GM21447 (cell line): ENCODE measurements at regions not wholly inside any gene's neighbourhood (a gene's known extent, or its start where the extent isn't known, plus 50 kb on each side); places are given as distances from the start of the nearest gene placed in this dataset.
A peak's percentile ranks its signal among the peaks of the same experiment; 100 is the strongest.

Experiments used
- ATAC-seq: cut with Tn5 transposase; IDR thresholded peaks from one replicate; pipeline ENCODE4 v1.9.1; 2021; ENCODE audit not compliant: unreplicated experiment

DNA sequence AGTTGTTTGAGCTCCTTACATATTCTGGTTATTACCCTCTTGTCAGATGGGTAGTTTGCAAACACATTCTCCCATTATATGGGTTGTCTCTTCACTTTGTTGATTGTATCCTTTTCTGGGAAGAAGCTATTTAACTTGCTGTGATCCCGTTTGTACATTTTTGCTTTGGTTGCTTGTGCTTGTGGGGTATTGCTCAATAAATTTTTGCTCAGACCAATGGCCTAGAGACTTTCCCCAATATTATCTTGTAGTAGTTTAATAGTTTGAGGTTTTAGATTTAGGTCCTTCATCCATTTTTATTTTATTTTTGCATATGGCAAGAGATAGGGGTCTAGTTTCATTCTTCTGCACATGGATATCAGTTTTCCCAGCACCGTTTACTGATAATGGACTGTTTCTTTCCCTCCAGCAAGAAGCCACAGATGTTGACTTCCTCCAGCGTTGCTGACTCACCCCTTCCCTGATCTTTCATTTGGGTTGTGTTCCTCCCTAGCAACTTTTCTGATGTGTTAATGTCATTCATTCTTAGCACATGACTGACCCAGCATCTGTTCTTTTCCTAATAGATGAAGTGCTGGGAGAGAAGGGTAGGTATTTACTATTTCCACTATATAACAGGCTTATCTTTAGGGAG is 166.7 kb upstream of the SGO1 start:
- ATAC-seq: no peak

DNA sequence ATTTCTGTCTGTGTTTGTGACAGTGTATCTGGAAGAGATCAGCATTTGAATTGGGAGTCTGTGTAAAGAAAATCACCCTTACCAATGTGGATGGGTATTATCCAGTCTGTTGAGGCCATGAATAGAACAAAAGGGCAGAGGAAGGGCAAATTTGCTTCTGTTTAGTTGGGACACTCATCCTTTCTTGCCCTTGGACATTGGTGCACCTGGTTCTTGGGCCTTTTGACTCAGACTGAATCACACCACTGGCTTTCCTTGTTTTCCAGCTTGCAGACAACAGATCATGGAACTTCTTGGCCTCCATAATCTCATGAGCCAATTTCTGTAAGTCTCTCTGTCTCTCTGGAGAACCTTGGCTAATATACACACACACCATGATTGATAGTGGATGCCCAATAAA is 164.4 kb upstream of the SGO1 start:
- ATAC-seq: no peak

DNA sequence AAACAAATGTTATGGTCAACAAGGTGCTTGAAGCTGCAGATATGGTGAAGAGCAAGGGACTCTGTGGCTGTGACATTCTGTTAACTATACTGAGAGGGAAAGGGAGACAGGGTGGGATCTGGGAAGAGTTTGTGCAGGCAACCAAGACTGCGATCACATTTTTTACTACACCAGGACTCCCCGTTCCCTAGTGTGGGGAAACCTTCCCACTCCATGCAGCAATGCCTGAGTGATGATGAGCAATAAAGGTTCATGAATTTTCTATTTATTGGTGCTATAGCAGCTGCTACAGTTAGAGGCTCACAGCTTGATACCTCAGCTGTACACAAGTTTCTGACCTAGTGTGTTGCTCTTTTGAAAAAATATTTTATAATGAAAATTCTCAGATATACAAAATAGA is 160.9 kb upstream of the SGO1 start:
- no peak for ATAC-seq

DNA sequence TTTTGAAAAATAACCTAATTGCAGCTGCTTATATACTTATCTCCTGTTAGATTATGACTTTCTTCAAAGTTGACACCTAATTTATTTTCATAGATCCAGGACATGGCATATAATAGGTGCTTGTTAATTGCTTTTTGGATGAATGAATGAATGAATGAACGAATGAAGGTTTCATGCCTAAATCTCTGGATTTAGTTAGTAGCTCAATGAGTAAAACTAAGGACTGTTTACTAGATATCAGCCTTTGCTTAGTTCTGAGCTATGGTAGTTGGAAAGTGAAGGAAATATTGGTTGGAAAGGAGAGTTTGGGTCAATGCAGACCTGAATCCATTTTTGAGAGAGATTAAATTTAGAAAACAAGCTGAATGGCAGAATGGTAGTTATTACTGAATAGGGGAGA is 160.4 kb upstream of the SGO1 start:
- ATAC-seq: no peak

DNA sequence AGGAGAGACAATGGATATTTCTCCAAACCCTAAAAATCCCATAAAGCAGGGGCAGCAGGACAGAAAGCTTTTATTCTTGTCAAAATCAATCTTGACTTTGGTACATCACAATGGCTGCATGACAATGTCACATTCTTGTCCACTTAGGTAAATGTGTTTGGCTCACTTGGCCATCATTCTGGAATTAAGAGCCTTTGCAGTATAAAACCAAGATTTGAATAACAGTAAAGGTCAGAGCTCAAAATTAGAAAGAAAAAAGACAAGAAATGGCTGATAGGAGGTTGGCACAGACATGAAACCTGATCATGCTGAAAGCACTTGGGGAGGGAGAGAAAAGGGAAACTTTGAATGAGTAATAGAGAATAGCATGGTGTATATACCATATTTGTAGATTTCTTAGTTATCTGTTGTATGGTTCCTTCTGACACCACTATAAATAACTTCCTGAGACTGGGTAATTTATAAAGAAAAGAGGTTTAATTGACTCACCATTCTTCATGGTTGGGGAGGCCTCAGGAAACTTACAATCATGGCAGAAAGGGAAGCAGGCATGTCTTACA is 158.5 kb upstream of the SGO1 start:
- ATAC-seq: no peak

DNA sequence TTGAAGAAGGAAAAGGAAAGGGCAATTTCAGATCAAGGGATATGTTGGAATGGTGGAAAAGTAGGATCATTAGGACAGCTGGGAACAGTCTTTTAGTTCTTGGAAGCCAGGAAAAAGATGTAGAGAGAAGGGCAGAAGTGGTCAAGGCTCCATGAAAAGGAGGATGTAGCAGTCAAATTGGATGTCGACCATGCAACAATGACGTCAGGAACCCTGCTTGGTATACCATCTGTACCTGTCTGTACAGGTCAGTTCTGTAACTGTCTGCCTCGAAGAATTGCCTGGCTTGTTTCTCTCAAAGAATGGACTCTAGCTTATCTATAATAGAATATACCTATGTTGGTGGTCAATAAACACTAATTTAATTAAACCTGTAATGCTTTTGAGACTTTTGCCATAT is 157.8 kb upstream of the SGO1 start:
- no peak for ATAC-seq

DNA sequence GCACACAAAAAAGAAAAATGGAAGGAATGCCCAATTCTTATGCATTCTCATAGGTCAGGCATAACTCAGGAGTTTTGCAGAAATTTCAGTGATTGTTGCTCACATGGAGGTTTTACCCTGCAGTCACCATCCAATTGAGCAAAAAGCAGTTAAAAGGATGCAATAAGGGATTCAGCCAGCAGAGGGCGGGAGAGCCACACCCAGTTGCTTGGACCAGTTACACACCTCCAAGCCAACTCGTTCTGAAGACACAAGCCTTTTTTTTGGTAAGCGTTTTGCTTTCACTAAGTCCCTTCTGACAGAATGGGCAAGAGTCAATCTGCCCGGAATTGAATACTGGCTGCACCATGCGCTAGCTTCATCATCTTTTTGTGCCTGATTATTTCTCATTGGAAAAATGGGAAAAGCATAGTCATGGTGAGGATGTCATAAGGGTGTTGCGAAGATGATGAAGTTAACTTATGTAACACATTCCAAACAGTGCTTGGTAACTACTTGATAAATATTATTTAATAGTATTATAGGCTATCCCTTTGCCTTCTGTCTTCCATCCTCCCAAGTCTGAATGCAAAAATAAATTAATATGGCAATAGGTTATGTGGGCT is 154.4 kb upstream of the SGO1 start:
- peak; percentile 89 for ATAC-seq

DNA sequence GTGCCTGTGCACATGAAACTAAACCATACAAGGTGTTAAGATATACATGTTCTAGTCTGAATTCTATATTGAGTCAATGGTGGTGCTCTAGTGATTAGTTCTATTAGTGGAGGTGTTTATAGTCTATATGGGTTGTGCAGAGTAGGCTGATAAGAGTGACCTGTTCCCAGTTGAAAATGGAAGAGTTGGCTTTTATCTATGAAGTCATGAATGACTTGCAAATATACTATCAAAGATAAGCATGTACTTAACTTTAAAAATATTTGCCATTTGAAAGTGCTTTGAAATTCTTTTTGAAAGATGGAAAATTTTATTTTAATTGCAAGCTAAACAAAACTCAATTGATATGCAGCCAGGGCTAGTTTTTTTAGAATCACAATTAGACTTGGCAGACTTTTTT is 150.6 kb upstream of the SGO1 start:
- ATAC-seq: no peak

DNA sequence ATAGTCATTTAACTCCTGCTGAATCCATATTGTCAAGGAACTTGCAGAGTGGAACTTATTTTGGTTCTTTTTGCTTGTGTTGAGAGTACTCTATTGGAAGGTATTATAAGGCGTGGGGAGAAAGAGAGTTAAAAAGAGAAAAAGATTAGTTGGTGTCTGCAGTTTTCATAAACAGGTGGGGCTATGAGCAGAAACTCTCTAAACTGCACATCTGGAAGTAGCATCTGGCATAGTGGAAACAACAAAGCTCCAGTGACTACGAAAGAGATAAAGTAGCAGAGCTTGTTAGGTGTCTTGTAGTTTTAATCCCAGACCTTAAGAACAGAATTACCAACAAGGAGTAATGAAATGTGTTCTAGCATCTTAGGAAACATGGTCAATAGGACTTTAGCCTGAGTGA is 148.8 kb upstream of the SGO1 start:
- ATAC-seq: no peak

DNA sequence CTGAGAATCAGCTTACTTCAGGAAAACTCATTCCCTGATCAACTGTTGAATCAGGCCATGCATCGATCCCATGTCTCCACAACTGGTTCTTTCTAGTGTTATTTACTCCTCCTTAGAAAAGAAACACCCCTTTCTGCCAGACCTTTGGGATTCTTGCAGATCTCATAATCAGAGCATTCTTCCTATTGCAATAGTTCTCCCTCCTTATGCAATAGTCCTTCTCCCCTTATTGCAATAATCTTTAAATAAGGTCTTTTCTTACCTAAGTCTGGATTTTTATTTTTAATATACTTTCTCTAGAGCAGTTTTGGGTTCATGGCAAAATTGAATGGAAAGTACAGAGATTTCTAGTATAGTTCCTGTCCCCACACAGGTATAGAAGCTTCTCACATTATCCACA is 141.9 kb upstream of the SGO1 start:
- no peak for ATAC-seq

DNA sequence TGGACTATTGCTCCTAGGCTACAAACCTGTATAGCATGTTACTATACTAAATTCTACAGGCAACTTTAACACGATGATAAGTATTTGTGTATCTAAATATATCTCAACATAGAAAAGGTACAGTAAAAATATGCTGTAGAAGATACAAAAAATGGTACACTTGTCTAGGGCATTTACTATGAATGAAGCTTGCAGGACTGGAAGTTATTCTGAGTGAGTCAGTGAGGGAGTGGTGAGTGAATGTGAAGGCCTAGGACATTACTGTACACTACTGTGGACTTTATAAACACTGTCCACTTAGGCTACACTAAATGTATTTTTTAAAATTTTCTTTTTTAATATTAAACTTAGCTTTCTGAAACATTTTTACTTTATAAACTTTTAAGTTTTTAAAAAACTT is 140.5 kb upstream of the SGO1 start:
- ATAC-seq: no peak

DNA sequence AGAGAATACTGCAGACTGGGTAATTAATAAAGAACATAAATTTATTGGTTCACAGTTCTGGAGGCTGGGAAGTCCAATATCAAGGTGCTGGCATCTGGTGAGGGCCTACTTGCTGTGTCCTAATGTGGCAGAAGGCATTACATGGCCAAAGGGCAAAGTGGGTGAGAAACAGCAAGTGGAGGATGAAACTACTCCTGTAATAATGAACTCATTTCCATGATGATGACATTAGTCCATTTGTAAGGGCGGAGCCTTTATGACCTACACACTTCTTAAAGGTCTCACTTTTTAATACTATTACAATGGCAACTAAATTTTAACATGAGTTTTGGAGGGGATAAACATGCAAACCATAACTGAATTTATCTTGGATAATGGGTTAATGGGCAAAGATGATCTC is 139.6 kb upstream of the SGO1 start:
- ATAC-seq: no peak

DNA sequence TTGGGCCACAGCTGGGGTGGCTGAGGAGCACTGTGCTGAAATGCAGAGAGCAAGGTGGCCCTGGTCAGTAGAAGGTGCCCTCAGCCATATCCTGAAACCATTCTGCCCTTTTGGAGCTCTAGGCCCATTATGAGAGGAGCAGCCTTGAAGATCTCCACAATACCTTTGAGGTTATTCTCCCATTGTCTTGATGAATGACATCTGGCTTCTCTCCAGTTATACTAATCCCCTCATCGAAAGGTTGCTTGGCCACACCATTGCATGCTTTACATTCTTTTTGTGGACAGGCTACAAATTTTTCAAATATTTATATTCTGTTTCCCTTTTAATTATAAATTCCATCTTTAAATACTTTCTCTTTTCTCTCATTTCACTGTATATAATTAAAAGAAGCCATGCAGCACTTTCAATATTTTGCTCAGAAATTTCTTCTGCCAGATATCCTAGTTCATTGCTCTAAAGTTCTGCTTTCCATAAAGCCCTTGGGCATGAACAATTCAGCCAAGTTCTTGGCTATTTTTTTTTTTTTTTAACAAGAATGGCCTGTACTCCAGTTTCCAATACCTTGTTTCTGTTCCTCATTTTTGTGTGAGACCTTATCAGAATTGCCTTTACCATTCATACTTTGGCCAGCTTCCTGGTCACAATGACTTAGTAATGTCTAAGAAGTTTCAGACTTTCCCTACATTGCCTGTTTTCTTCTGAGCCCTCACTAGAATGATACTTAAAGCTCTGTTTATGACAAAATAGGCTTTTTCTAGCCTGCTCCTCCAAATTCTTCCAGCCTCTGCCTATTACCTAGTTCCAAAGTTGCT is 138.9 kb upstream of the SGO1 start:
- peak; percentile 99 for ATAC-seq

DNA sequence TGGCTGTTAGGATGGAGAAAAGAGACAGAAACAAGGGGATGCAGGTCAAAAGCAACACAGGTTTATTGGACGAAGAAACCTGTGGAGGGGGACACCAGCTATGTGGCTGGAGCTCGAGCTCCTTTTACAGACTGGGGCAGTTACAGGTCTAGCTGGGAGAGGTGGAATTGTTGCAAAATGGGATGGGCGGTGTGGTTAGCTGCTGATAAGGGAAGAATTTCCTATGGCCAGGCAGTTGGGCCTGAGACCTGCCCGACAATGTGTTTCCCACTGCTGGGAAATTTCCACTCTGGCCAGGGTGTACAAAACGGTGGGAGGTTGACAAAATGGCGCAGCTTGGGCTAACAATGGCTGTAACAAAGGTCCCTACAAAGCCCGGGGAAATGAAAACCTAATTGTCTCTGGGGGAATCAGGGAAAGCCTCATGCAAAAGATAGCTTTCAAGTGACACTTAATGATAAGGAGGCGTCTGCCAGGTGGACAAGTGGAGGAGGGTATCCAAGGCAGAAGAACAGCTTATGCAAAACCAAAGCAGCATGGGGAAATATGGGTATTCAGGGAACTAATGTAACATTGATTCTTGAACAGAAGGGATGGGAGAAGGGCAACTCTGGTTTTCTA is 137.4 kb upstream of the SGO1 start:
- no peak for ATAC-seq

DNA sequence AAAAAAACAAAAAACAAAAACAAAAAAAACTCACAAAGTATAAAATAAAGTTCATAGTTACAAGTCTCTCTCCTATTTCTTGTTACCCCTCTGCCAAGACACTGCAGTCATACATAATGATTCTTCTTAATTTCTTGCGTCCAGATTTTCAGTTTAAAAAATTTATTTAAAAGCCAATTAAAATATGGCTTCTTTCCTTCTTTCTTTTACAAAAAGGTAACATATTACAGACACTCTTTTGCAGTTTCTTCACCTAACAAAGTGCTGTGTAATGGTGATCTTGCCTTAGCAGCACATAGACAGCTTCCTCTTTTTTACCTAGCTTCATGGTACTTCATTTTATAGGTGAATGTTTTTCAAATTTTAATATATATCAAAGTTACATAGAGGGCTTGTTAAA is 136.1 kb upstream of the SGO1 start:
- no peak for ATAC-seq

DNA sequence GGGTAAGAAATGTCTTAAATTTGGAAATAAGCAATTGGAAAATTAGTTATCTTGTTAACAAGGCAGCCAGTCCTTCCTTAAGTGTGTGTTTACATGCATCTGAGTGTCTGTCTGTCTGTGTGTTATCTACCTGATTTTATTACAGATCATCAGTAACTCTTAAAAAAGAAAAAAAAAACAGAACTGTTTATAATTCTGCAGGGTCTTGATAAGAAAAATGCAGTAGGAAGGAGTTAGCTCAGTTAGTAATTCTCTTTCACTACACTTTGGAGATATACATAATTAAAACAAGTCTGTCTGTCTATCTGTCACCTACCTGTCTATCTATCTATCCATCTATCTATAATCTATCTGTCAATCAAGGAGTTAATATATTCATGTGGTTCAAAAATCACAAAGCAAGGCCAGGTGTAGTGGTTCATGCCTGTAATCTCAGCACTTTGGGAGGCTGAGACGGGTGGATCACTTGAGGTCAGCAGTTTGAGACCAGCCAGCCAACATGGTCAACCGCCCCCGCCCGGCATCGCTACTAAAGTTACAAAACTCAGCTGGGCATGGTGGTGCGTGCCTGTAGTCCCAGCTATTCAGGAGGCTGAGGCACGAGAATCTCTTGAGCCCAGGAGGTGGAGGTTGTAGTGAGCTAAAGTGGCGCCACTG is 135.5 kb upstream of the SGO1 start:
- ATAC-seq: no peak

DNA sequence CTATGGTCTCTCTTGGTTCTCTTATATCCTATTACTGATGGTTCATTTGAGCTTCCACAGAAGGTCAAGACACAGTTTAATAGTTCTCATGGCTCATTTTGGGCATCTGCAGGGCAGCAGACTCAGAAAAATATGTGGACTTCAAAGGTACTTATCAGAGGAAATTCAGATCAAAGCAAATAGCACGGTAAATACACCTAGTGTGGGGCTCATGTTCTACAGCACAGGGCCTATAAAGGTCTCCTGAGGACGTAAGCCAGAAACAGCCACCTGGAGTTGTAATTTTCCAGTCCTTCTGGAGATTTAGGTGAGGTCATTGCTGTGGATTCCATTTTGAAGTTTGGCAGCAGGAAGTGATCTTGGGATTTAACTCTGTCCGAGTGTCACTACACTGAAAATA is 134.5 kb upstream of the SGO1 start:
- no peak for ATAC-seq

DNA sequence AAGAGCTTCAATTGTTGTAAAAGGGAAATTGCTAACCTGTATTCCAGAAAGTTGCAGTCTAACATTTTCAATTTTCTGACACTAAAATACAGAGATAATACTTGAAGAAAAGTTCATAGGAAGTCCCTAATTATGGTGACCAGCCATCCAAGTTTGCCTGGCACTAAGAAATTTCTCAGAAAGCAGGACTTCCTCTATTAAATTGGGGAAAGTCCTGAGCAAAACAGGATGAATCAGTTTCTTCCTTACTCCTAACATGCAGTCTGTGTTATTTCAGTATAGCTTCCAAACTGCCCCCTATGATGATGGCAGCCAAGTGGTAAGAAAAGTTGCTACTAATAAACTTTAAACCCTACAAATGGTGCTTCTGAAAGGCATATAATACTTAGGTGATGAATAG is 133.5 kb upstream of the SGO1 start:
- ATAC-seq: no peak

DNA sequence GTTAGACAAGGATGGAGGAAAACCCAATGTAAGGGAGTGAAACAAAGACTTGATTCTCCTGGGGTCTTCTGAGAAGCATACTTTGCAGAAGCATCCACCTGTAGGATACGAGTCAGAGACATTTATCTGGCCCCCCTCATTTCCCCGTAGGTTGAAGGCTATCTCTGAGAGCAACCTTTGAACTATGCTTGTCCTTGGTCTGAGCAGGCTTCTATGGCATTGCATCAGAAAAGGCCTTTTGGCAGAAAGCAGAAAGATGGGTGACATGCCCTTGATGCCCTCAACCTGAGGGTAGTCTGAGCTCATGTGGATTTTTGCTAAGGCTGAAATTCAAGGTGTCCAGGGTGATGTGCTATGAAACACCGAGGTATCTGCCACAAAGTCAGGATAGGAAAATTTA is 131.6 kb upstream of the SGO1 start:
- ATAC-seq: no peak

DNA sequence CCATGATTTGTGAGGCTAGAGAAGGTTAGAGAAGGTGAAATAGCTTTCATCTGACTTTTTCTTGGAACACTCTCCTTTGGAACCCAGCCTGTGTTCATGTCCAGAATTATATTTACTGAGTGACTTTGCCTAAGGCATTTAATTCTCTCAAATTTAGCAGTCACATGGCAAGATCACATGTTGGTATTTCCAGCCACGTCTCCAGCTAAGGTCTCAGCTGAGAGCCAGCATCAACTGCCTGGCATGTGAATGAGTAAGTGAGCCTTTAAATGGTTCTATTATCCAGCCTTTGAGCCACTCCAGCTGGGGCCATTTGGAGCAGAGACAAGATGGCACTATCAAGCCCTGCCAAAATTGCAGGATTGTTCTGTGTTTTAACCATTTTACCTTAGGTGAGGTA is 130.2 kb upstream of the SGO1 start:
- ATAC-seq: no peak

DNA sequence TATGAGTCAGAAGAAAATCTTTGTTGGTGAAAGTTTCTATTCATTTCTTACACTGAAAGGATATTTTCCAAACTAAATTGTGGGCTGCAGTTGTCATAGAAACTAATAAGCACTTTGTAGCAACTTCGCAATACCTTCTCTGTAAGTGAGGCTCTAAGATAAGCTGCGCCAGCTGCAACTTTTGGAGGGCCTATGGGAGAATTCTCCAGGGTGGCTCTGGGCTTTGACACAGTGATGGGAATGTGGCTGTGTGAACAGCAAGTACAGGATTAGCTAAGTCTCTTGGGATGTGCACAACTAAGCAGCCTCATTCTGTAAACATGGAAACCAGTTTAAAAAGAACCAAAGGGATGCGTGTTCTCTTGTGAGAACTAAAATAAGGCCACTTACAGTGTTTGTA is 124.6 kb upstream of the SGO1 start:
- no peak for ATAC-seq
